Fibroblast of mammary gland (primary cell): ENCODE measurements at regions not wholly inside any gene's neighbourhood (a gene's known extent, or its start where the extent isn't known, plus 50 kb on each side); places are given as distances from the start of the nearest gene placed in this dataset.

Source experiments
- DNase-seq: peaks from one replicate; pipeline ENCODE4 v3.0.0-alpha.2; 2010; ENCODE audit warnings: low read depth
- H3K4me3 ChIP-seq: 2 replicates; pipeline ENCODE4 v1.5.1; 2011; ENCODE audit warnings: low read depth, mild to moderate bottlenecking, low read length, moderate library complexity; ENCODE audit not compliant: control insufficient read depth
- TF ChIP-seq, protein P1 (sequence below): conservative IDR thresholded peaks from 2 replicates; pipeline ENCODE4 v1.5.1; 2011; ENCODE audit warnings: low read depth, low read length, inconsistent platforms; ENCODE audit not compliant: control insufficient read depth, insufficient read depth

DNA sequence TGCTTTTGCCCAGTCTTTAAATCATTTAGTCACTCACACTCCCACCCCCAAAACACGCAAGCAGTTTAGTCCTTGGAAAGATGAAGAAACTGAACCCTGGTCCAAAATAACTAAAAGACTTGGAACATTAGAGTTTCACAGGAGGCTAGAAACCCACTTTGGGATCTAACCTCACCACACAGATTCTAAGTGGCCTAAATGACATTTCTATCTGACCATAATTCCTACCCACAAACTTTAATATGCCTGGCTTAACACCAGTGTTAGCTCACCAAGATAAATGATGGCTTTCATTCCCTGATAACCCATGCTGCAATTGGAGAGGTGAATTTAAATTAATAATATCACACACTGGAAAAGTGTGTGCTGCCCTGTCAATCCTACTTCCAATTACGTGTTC lies 295.3 kb upstream of the UBE2E2 start:
- no peak for DNase-seq
- TF ChIP-seq, protein P1, sequence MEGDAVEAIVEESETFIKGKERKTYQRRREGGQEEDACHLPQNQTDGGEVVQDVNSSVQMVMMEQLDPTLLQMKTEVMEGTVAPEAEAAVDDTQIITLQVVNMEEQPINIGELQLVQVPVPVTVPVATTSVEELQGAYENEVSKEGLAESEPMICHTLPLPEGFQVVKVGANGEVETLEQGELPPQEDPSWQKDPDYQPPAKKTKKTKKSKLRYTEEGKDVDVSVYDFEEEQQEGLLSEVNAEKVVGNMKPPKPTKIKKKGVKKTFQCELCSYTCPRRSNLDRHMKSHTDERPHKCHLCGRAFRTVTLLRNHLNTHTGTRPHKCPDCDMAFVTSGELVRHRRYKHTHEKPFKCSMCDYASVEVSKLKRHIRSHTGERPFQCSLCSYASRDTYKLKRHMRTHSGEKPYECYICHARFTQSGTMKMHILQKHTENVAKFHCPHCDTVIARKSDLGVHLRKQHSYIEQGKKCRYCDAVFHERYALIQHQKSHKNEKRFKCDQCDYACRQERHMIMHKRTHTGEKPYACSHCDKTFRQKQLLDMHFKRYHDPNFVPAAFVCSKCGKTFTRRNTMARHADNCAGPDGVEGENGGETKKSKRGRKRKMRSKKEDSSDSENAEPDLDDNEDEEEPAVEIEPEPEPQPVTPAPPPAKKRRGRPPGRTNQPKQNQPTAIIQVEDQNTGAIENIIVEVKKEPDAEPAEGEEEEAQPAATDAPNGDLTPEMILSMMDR = no peak
- H3K4me3 ChIP-seq = no peak overlapping the region

DNA sequence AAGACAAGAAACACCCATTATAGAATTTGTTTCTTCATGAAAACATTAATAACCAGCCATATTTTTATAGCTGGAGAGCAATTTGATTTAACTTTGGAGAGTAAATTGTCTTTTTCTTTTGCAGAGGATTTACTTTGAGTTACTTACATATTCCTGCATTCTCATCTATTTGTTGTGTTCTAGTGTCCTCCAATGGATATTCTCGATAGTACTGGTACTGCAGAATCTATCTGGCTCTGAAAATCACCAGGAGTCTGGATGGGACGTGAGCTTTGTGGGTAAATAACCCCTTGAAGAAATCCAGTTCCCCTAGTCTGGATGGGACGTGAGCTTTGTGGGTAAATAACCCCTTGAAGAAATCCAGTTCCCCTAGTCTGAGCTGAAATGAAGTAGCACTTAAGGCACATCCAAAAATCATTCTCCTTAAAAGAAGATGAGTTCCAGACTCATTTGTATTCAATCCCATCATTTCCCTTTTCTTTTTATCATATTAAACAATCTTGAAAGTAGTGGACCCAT lies 294.1 kb upstream of the UBE2E2 start:
- no peak overlapping the region for H3K4me3 ChIP-seq
- DNase-seq = no peak
- TF ChIP-seq, protein P1 = no peak

DNA sequence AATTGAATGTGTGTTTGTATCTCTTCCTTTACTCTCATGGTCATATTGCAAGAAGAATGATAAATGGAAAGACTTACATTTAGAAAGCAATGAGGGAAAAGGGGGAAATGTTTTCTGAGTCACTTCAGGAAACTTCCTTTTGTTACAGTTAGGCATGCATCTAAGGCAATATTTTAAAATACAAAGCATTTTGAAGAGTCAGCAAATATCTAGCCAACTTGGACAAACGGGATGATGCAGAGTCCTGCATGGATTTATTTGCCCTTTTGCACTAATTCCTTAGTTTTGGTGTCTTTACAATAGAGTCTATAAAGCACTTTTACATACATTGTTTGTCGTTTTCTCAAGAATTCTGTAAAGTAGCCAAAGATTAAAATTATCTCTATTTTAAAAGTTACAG lies 286.2 kb upstream of the UBE2E2 start:
- DNase-seq = no peak
- TF ChIP-seq, protein P1 = no peak
- no peak overlapping the region for H3K4me3 ChIP-seq

DNA sequence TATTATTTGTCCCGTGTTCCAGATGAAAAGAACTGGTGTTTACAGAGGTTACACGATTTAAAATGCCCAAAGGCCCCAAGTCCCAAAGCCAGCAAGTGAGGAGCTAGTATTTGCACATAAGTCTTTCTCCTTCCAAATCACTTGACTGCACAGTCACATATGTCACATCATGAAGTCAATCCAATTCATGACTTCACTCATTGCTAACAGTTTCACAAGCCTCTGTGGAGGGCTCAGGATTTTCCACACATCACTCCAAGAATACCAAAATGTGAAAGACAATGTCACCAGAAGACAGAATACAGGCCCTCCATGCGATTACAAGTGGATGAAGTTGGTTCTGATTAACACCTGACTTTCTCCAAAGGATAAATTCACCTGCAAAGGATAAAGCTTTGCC lies 283.1 kb upstream of the UBE2E2 start:
- DNase-seq = no peak
- TF ChIP-seq, protein P1 = no peak
- H3K4me3 ChIP-seq = no peak overlapping the region

DNA sequence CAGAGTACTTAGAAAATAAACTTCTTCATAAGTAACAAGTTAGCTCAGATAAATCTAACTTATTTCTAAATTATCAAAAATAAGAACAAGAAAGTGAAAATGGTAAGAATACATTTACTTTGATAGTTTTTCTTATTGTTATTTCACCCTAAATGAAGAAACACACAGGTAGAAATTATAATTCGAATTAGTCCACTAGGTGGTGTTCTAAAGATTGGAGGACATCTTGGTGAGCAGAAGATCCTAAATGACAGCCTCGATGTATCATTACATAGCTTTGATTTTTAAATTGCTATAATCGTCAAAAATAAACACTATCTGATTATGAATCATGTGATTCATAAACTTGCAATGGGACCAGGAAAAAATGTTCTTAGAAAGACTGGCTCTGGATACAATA lies 280.8 kb upstream of the UBE2E2 start:
- H3K4me3 ChIP-seq = no peak overlapping the region
- DNase-seq = peak; percentile 31
- TF ChIP-seq, protein P1 = peak; percentile 39

DNA sequence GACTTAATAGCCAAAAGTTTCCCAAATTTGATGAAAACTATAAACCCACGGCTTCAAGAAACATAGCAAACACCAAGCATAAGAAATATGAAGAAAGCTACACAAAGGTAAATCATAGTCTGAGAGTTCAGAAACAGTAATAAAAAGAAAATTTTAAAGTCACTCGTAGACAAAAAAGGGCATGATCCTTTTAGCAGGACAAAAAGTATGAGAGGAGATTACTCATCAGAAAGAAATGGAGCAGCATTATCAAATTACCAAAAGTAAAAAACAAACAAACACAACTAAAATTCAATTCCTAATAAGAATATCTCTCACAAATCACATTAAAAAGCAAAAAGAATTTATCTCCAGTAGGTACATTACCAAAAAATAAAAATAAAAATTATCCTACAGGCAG lies 279.4 kb upstream of the UBE2E2 start:
- no peak for DNase-seq
- TF ChIP-seq, protein P1 = no peak

DNA sequence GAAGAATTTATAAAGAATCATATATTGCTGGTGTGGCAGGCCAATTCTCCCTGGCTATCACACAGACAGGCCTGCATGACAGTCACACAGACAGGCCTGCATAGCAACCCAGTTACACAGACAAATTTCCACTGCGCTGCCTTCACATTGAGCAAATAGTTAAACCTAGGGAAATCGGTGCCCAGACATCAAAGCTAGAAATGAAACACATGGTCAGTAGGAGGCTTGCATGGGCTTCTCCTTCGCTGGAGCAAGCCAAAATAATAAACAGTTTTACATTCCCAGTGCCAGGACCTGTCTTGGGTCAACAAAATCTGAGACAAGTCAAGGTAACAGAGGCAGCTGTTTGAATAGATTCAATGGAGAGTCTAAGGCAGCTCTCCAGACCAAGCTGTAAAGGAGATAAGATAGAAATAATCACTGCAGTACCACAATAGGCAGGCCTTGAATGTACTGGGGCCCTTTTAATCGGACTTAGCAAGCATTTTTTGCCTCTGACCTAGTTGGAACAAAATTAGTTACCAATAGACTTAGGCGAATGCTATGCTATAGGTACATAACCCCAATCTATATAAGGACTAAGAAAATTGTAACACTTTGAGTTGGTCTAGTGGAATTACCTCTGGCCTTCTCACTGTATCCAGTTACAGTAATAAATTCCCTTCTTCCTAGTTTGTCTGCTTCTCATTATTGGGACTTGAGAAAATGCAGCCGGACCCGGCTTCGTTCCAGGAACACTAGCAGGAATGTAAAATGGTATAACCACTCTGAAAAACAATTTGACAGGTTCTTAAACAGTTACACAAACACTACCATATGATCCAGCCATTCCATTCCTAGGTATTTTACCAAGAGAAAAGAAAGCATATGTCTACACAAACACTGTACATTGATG lies 274.7 kb upstream of the UBE2E2 start:
- TF ChIP-seq, protein P1 = no peak
- DNase-seq = no peak
- no peak overlapping the region for H3K4me3 ChIP-seq

More for the DNA sequence above, 279.4 kb upstream of the UBE2E2 start:
- H3K4me3 ChIP-seq = no peak overlapping the region
